PFSK-1 (cell line): ENCODE measurements at regions not wholly inside any gene's neighbourhood (a gene's known extent, or its start where the extent isn't known, plus 50 kb on each side); places are given as distances from the start of the nearest gene placed in this dataset.

Experiments used
- FOXP2 ChIP-seq: optimal IDR thresholded peaks from 2 replicates; pipeline ENCODE3; 2011; ENCODE audit warnings: borderline replicate concordance, control low read depth, inconsistent platforms; ENCODE audit not compliant: insufficient read depth; ENCODE audit errors: extremely low read length, extremely low read depth
- POLR2AphosphoS5 ChIP-seq: IDR thresholded peaks from 2 replicates; pipeline ENCODE4 v1.6.1; 2012; ENCODE audit warnings: low read depth, mild to moderate bottlenecking, control low read depth, low read length, moderate library complexity
- REST ChIP-seq, 2 experiments: IDR thresholded peaks; 2 replicates each; pipeline versions ENCODE4 v1.6.1 to v1.8.0; 2011 to 2012; ENCODE audit warnings: low read depth in 2 of 2, low read length in 2 of 2, control low read depth in 1 of 2, inconsistent platforms in 1 of 2, mild to moderate bottlenecking in 1 of 2, moderate library complexity in 1 of 2; ENCODE audit not compliant: insufficient read depth in 1 of 2
- SIN3A ChIP-seq: IDR thresholded peaks from 2 replicates; pipeline ENCODE4 v1.6.1; 2012; ENCODE audit warnings: mild to moderate bottlenecking, low read length, moderate library complexity, borderline replicate concordance; ENCODE audit not compliant: insufficient read depth
- TAF1 ChIP-seq: IDR thresholded peaks from 2 replicates; pipeline ENCODE4 v1.6.1; 2012; ENCODE audit warnings: low read length, control low read depth, borderline replicate concordance; ENCODE audit not compliant: insufficient read depth

- no peak for TF ChIP-seq TAF1
- TF ChIP-seq SIN3A: no peak
These were observed 505.1 kb downstream of the CETN3 start for GRCh38 chr5:89904442-89904841.

GRCh38 chr5:89901983-89902382, 507.6 kb downstream of the CETN3 start:
- TF ChIP-seq FOXP2: no peak
- TF ChIP-seq SIN3A: no peak
- TF ChIP-seq TAF1: no peak
- TF ChIP-seq POLR2AphosphoS5: no peak
- no peak for TF ChIP-seq REST (IDR thresholded peaks at IDR 0.05; ENCODE audit: insufficient read depth in 1 of 2, low read depth in 2 of 2, low read length in 2 of 2)

GRCh38 chr5:89901346-89901745, 508.2 kb downstream of the CETN3 start:
- no peak for TF ChIP-seq REST (IDR thresholded peaks at IDR 0.05; ENCODE audit: insufficient read depth in 1 of 2, low read depth in 2 of 2, low read length in 2 of 2)

GRCh38 chr5:89900346-89900745, 509.2 kb downstream of the CETN3 start:
- TF ChIP-seq SIN3A (no peak), POLR2AphosphoS5 (no peak), TAF1 (no peak), REST (IDR thresholded peaks at IDR 0.05; ENCODE audit: insufficient read depth in 1 of 2, low read depth in 2 of 2, low read length in 2 of 2) (no peak), FOXP2 (no peak)

- TF ChIP-seq REST (IDR thresholded peaks at IDR 0.05; ENCODE audit: insufficient read depth in 1 of 2, low read depth in 2 of 2, low read length in 2 of 2): no peak
- TF ChIP-seq SIN3A: no peak
- TF ChIP-seq FOXP2: no peak
- TF ChIP-seq TAF1: no peak
- TF ChIP-seq POLR2AphosphoS5: no peak
These were observed 510.0 kb downstream of the CETN3 start for GRCh38 chr5:89899559-89899958.

- TF ChIP-seq FOXP2 (no peak), POLR2AphosphoS5 (no peak), SIN3A (no peak), REST (IDR thresholded peaks at IDR 0.05; ENCODE audit: insufficient read depth in 1 of 2, low read depth in 2 of 2, low read length in 2 of 2) (no peak), TAF1 (no peak)
These were observed 516.0 kb downstream of the CETN3 start for GRCh38 chr5:89893546-89893945.
